Fibroblast of villous mesenchyme (primary cell): ENCODE measurements at regions not wholly inside any gene's neighbourhood (a gene's known extent, or its start where the extent isn't known, plus 50 kb on each side); places are given as distances from the start of the nearest gene placed in this dataset.
"Not testable (repeated sequence)": the region's sequence is repeated elsewhere in the genome, so short reads cannot be mapped to it uniquely, and the experiment has no call there.

ENCODE experiments used
- DNase-seq: peaks from one replicate; pipeline ENCODE4 v3.0.0-alpha.2; 2010; ENCODE audit warnings: low read depth
- H3K4me3 ChIP-seq: 2 replicates; pipeline ENCODE4 v1.5.1; 2011; ENCODE audit warnings: low read depth, mild to moderate bottlenecking, low read length
- CTCF ChIP-seq: IDR thresholded peaks from 2 replicates; pipeline ENCODE4 v1.5.1; 2012; ENCODE audit warnings: low read depth, mild to moderate bottlenecking, low read length; ENCODE audit not compliant: insufficient read depth

- no peak overlapping the region for H3K4me3 ChIP-seq
- TF ChIP-seq CTCF, result no peak
- no peak for DNase-seq
These were observed 97.2 kb downstream of the KDR start for GRCh38 chr4:55028196-55028595.

- no peak for DNase-seq
- H3K4me3 ChIP-seq, result no peak overlapping the region
- TF ChIP-seq CTCF, result no peak
These were observed 97.8 kb downstream of the KDR start for GRCh38 chr4:55027596-55027995.

GRCh38 chr4:55025456-55025855 lies 99.9 kb downstream of the KDR start:
- DNase-seq, H3K4me3 ChIP-seq: not testable (repeated sequence)

GRCh38 chr4:55023030-55023429 lies 102.4 kb downstream of the KDR start:
- no peak for TF ChIP-seq CTCF
- H3K4me3 ChIP-seq, result no peak overlapping the region
- DNase-seq, result no peak

- no peak for DNase-seq
- TF ChIP-seq CTCF, result no peak
- H3K4me3 ChIP-seq, result no peak overlapping the region
These were observed 104.2 kb downstream of the KDR start for GRCh38 chr4:55021214-55021613.

GRCh38 chr4:55020131-55020530 lies 105.3 kb downstream of the KDR start:
- H3K4me3 ChIP-seq, result no peak overlapping the region
- TF ChIP-seq CTCF, result no peak
- DNase-seq, result no peak

- TF ChIP-seq CTCF, result no peak
- no peak for DNase-seq
These were observed 106.4 kb downstream of the KDR start for GRCh38 chr4:55018978-55019377.

More at GRCh38 chr4:55018978-55019377, 106.4 kb downstream of the KDR start:
- H3K4me3 ChIP-seq, result no peak overlapping the region
